H1 (cell line): ENCODE measurements at regions not wholly inside any gene's neighbourhood (a gene's known extent, or its start where the extent isn't known, plus 50 kb on each side); places are given as distances from the start of the nearest gene placed in this dataset.
"Not testable (repeated sequence)": the region's sequence is repeated elsewhere in the genome, so short reads cannot be mapped to it uniquely, and the experiment has no call there.

Source experiments
- CTCF ChIA-PET: fragments of 300-600 bp; sonication (Branson Sonifier 250); formaldehyde crosslinking; loops from one replicate; lab custom pipeline; 2021; ENCODE audit not compliant: partially characterized antibody; lab: Charles Lee
- POLR2A ChIA-PET: fragments of 300-600 bp; sonication (Branson Sonifier 250); formaldehyde crosslinking; loops from one replicate; lab custom pipeline; 2021; ENCODE audit warnings: inconsistent platforms; ENCODE audit not compliant: partially characterized antibody; lab: Charles Lee
- DNase-seq, 2 experiments: peaks; one replicate each; pipeline versions ENCODE4 v3.0.0 to v3.0.0-alpha.2; 2010 to 2022; ENCODE audit warnings: low spot score in 2 of 2, low read depth in 1 of 2, mixed read lengths in 1 of 2
- FAIRE-seq: peaks from 2 replicates; lab custom pipeline; 2011; peaks lifted over from hg19 to GRCh38; lab: Jason Lieb, UNC
- H2AFZ ChIP-seq: 2 replicates; pipeline ENCODE4 v1.8.1; 2012; ENCODE audit warnings: low read length, inconsistent platforms
- H2AK5ac ChIP-seq: 2 replicates; pipeline ENCODE4 v1.6.1; 2013; ENCODE audit warnings: low read depth, low read length
- H2BK120ac ChIP-seq: replicated peaks from 2 replicates; pipeline ENCODE3; 2013; ENCODE audit warnings: low read depth, low read length, inconsistent platforms
- H2BK12ac ChIP-seq: 2 replicates; pipeline ENCODE4 v1.6.1; 2013; ENCODE audit warnings: low read depth, low read length
- H2BK15ac ChIP-seq: 2 replicates; pipeline ENCODE4 v1.6.1; 2013; ENCODE audit warnings: low read length
- H2BK20ac ChIP-seq: 2 replicates; pipeline ENCODE4 v1.6.1; 2013; ENCODE audit warnings: low read length
- H2BK5ac ChIP-seq: 2 replicates; pipeline ENCODE4 v1.6.1; 2013; ENCODE audit warnings: low read depth, low read length
- H3K14ac ChIP-seq: 2 replicates; pipeline ENCODE4 v1.6.1; 2013; ENCODE audit warnings: inconsistent platforms; ENCODE audit not compliant: insufficient read length
- H3K18ac ChIP-seq: 2 replicates; pipeline ENCODE4 v1.6.1; 2013; ENCODE audit warnings: low read length; ENCODE audit errors: extremely low read depth
- H3K23ac ChIP-seq: 2 replicates; pipeline ENCODE4 v1.6.1; 2013; ENCODE audit warnings: inconsistent platforms; ENCODE audit not compliant: insufficient read length
- H3K23me2 ChIP-seq: 2 replicates; pipeline ENCODE4 v1.6.1; 2013; ENCODE audit warnings: low read depth, low read length
- H3K27ac ChIP-seq: 2 replicates; pipeline ENCODE4 v1.6.1; 2011; ENCODE audit warnings: low read depth, low read length, inconsistent platforms
- H3K27me3 ChIP-seq, 4 experiments: replicated peaks in 1 of 4; 1 replicate in 1 of 4; 2 replicates in 3 of 4; pipeline versions ENCODE4 v1.6.1 to v1.8.1; 2011 to 2013; ENCODE audit warnings: low read length in 3 of 4, mild to moderate bottlenecking in 3 of 4, inconsistent platforms in 2 of 4, mixed read lengths in 2 of 4, moderate library complexity in 1 of 4; ENCODE audit not compliant: control insufficient read depth in 3 of 4, insufficient read depth in 3 of 4; ENCODE audit errors: extremely low read depth in 1 of 4
- H3K36me3 ChIP-seq, 4 experiments: 2 replicates each; pipeline versions ENCODE4 v1.6.1 to v1.8.1; 2011 to 2013; ENCODE audit warnings: mild to moderate bottlenecking in 4 of 4, low read length in 3 of 4, moderate library complexity in 2 of 4, control low read depth in 1 of 4, inconsistent platforms in 1 of 4; ENCODE audit not compliant: insufficient read depth in 4 of 4, control insufficient read depth in 2 of 4
- H3K4ac ChIP-seq: replicated peaks from 2 replicates; pipeline ENCODE3; 2013; ENCODE audit warnings: low read length, low read depth, mixed read lengths, inconsistent platforms; ENCODE audit not compliant: insufficient read length
- H3K4me1 ChIP-seq, 4 experiments: replicated peaks in 1 of 4; 1 replicate in 1 of 4; 2 replicates in 3 of 4; pipeline versions ENCODE4 v1.6.1 to v1.8.1; 2011 to 2013; ENCODE audit warnings: low read length in 3 of 4, inconsistent platforms in 2 of 4, mixed read lengths in 1 of 4; ENCODE audit not compliant: insufficient read depth in 4 of 4, control insufficient read depth in 3 of 4
- H3K4me2 ChIP-seq, 2 experiments: 2 replicates each; pipeline versions ENCODE4 v1.6.1 to v1.8.1; 2011 to 2013; ENCODE audit warnings: low read depth in 2 of 2, low read length in 2 of 2, control low read depth in 1 of 2, inconsistent platforms in 1 of 2, mild to moderate bottlenecking in 1 of 2; ENCODE audit not compliant: insufficient read depth in 1 of 2
- H3K4me3 ChIP-seq, 4 experiments: fragments of 200-600, 300-600 bp in 1 of 4; sonication (generic), shearing (Covaris generic), sonication (Bioruptor Twin) in 1 of 4; 2 replicates each; pipeline versions ENCODE4 v1.5.1 to v1.8.1; 2011 to 2016; ENCODE audit warnings: low read length in 4 of 4, low read depth in 3 of 4, control low read depth in 2 of 4, inconsistent platforms in 2 of 4, mild to moderate bottlenecking in 2 of 4, mixed read lengths in 1 of 4, moderate library complexity in 1 of 4; ENCODE audit not compliant: insufficient read depth in 2 of 4; ENCODE audit errors: extremely low read depth in 1 of 4
- H3K56ac ChIP-seq: replicated peaks from 2 replicates; pipeline ENCODE3; 2013; ENCODE audit warnings: low read depth, mild to moderate bottlenecking, mixed read lengths, low read length, inconsistent platforms; ENCODE audit not compliant: insufficient read length
- H3K79me1 ChIP-seq: 2 replicates; pipeline ENCODE4 v1.6.1; 2013; ENCODE audit warnings: low read depth, low read length, control low read depth
- H3K79me2 ChIP-seq, 2 experiments: 2 replicates each; pipeline versions ENCODE4 v1.6.1 to v1.8.1; 2012 to 2013; ENCODE audit warnings: low read length in 2 of 2, mild to moderate bottlenecking in 2 of 2, inconsistent platforms in 1 of 2; ENCODE audit not compliant: insufficient read depth in 2 of 2, control insufficient read depth in 1 of 2
- H3K9ac ChIP-seq, 4 experiments: replicated peaks in 1 of 4; 1 replicate in 1 of 4; 2 replicates in 3 of 4; pipeline versions ENCODE4 v1.6.1 to v1.8.1; 2011 to 2013; ENCODE audit warnings: low read depth in 3 of 4, low read length in 3 of 4, control low read depth in 2 of 4, mild to moderate bottlenecking in 2 of 4, moderate library complexity in 2 of 4, inconsistent platforms in 1 of 4; ENCODE audit errors: extremely low read depth in 1 of 4
- H3K9me3 ChIP-seq, 2 experiments: 2 replicates each; pipeline versions ENCODE4 v1.6.1 to v1.8.1; 2012 to 2013; ENCODE audit warnings: mild to moderate bottlenecking in 2 of 2, moderate library complexity in 2 of 2, control low read depth in 1 of 2, inconsistent platforms in 1 of 2, low read depth in 1 of 2, low read length in 1 of 2, mixed read lengths in 1 of 2; ENCODE audit not compliant: insufficient read depth in 2 of 2
- H4K20me1 ChIP-seq, 2 experiments: replicated peaks in 1 of 2; 2 replicates each; pipeline versions ENCODE3 to v1.8.1; 2011 to 2013; ENCODE audit warnings: inconsistent platforms in 2 of 2, low read length in 2 of 2, mild to moderate bottlenecking in 1 of 2; ENCODE audit not compliant: insufficient read depth in 2 of 2, control insufficient read depth in 1 of 2
- H4K5ac ChIP-seq: 2 replicates; pipeline ENCODE4 v1.6.1; 2013; ENCODE audit warnings: low read length, low read depth, mixed read lengths, inconsistent platforms; ENCODE audit not compliant: insufficient read length
- H4K8ac ChIP-seq: 2 replicates; pipeline ENCODE4 v1.8.0; 2013; ENCODE audit warnings: mild to moderate bottlenecking, moderate library complexity, low read length, inconsistent platforms; ENCODE audit not compliant: insufficient read depth; ENCODE audit errors: extremely low read depth
- H4K91ac ChIP-seq: replicated peaks from 2 replicates; pipeline ENCODE3; 2013; ENCODE audit warnings: low read length, mixed read lengths, inconsistent platforms; ENCODE audit not compliant: insufficient read length
- RAD21 ChIP-seq, 2 experiments: IDR thresholded peaks in 1 of 2; conservative IDR thresholded peaks in 1 of 2; 2 replicates each; pipeline ENCODE4 v1.6.1; 2011; ENCODE audit warnings: low read depth in 2 of 2, low read length in 2 of 2, improper control_type of control experiment in 1 of 2, inconsistent platforms in 1 of 2, mild to moderate bottlenecking in 1 of 2, moderate library complexity in 1 of 2
- WGBS, 2 experiments: shearing (Covaris generic) in 1 of 2; methylation state at CpG; one replicate each; pipeline versions ENCODE4 v1.1.6 to v1.1.7; 2013 to 2015; ENCODE audit warnings: low lambda C conversion rate in 2 of 2, mixed read lengths in 2 of 2, inconsistent platforms in 1 of 2, low coverage in 1 of 2, missing lambda C conversion rate in 1 of 2; ENCODE audit not compliant: insufficient replicate concordance in 2 of 2, insufficient coverage in 1 of 2, insufficient read length in 1 of 2; ENCODE audit errors: extremely low coverage in 1 of 2, missing lambda C conversion rate in 1 of 2; 5-methylcytosine and 5-hydroxymethylcytosine counted together

DNA sequence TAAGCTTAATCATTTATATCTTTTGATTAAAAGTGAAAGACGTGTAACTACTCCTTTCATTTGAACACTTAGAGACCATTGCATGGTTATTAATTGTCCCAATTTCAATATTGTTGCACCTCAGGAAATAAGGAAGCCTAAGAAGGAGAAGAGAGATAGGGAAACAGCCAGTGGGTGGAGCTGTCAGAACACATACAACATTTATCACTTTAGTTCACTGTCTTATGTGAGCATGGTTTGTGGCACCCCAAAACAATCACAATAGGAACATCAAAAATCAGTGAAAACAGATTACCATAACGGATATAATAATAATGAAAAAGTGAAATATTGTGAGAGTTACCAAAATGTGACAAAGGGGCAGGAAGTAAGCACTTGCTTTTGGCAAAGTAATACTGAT lies 689.9 kb downstream of the TTLL7 start:
- POLR2A ChIA-PET, H3K27me3 ChIP-seq, H2BK120ac ChIP-seq, H4K91ac ChIP-seq, H2BK12ac ChIP-seq, H3K27ac ChIP-seq, H3K23me2 ChIP-seq, H2BK15ac ChIP-seq, H2BK5ac ChIP-seq, CTCF ChIA-PET, H4K8ac ChIP-seq, H3K4me3 ChIP-seq, H3K36me3 ChIP-seq, H3K9me3 ChIP-seq, H3K4me1 ChIP-seq, H3K4ac ChIP-seq, H2AFZ ChIP-seq, H2AK5ac ChIP-seq, DNase-seq, H4K20me1 ChIP-seq, H3K23ac ChIP-seq, H2BK20ac ChIP-seq, H3K79me2 ChIP-seq, H3K56ac ChIP-seq, H3K4me2 ChIP-seq, H3K14ac ChIP-seq, H3K9ac ChIP-seq, H3K18ac ChIP-seq, H3K79me1 ChIP-seq, H4K5ac ChIP-seq: not testable (repeated sequence)
- peak; percentile 12 to 14; a peak in 2 of 4 replicates for TF ChIP-seq RAD21 (IDR thresholded peaks at IDR 0.05 in 1 of 2, conservative IDR thresholded peaks at IDR 0.05 in 1 of 2; ENCODE audit: low read depth in 2 of 2, low read length in 2 of 2)
- 84% methylated on average over 2 of the region's 2 CpGs; no CpG with 5 or more reads in 1 of the 2 experiments for WGBS, 2 experiments
- peak; percentile 81 for FAIRE-seq

DNA sequence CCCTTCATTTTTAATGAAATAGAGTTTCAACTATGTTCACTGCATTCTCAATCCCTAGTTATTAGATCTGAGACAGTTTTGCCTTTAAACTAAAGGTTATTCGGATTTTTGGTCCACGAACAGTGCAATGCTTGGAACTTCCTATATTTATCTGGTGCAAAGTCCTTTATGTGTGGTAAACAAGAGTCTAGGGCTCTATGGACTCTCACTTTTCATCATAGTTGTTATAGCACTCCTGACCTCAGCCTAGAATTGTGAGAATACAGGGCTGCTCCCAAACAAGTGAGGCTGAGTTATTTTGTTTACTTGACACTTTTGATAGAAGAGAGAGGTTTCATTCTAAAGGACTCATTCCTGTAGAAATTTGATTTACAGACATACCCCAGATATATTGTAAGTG lies 692.1 kb downstream of the TTLL7 start:
- H3K4me2 ChIP-seq, H3K27me3 ChIP-seq, H3K14ac ChIP-seq, H2BK15ac ChIP-seq, H3K36me3 ChIP-seq, H4K5ac ChIP-seq, H4K20me1 ChIP-seq, H3K18ac ChIP-seq, H3K56ac ChIP-seq, H2AFZ ChIP-seq, H3K23ac ChIP-seq, FAIRE-seq, H3K4me3 ChIP-seq, H2BK5ac ChIP-seq, POLR2A ChIA-PET, H3K9ac ChIP-seq, H3K4ac ChIP-seq, H3K79me1 ChIP-seq, H3K27ac ChIP-seq, H4K91ac ChIP-seq, H3K23me2 ChIP-seq, H4K8ac ChIP-seq, H2BK20ac ChIP-seq, CTCF ChIA-PET, H2BK12ac ChIP-seq, H3K4me1 ChIP-seq, H2AK5ac ChIP-seq, H2BK120ac ChIP-seq, DNase-seq, H3K9me3 ChIP-seq, H3K79me2 ChIP-seq: not testable (repeated sequence)
- WGBS, 2 experiments: 84% methylated on average over 2 of the region's 2 CpGs; no CpG with 5 or more reads in 1 of the 2 experiments
